GM12878 (cell line): ENCODE measurements at regions not wholly inside any gene's neighbourhood (a gene's known extent, or its start where the extent isn't known, plus 50 kb on each side); places are given as distances from the start of the nearest gene placed in this dataset.

ENCODE experiments used
- BHLHE40 ChIP-seq, 2 experiments: fragments of 450-650 bp in 1 of 2; IDR thresholded peaks; 2 replicates each; pipeline ENCODE4 v1.6.1; 2011 to 2017; ENCODE audit warnings: low read depth in 2 of 2, borderline replicate concordance in 1 of 2, improper control_type of control experiment in 1 of 2, low read length in 1 of 2, mild to moderate bottlenecking in 1 of 2
- CBX5 ChIP-seq: sonication (generic); IDR thresholded peaks from 2 replicates; pipeline ENCODE4 v1.6.1; 2016; ENCODE audit warnings: low read depth, moderate library complexity, mild to moderate bottlenecking, inconsistent platforms
- CEBPB ChIP-seq, 2 experiments: fragments of 150-350 bp in 1 of 2; IDR thresholded peaks; 2 replicates each; pipeline ENCODE4 v1.6.1; 2012 to 2014; ENCODE audit warnings: low read depth in 2 of 2, low read length in 2 of 2, borderline replicate concordance in 1 of 2, inconsistent platforms in 1 of 2
- CTCF ChIP-seq, 3 experiments: IDR thresholded peaks in 2 of 3; conservative IDR thresholded peaks in 1 of 3; 2 replicates each; pipeline ENCODE4 v1.5.1; 2011; ENCODE audit warnings: low read depth in 3 of 3, low read length in 3 of 3, mild to moderate bottlenecking in 3 of 3, control low read depth in 2 of 3, moderate library complexity in 2 of 3, inconsistent platforms in 1 of 3, mixed read lengths in 1 of 3; ENCODE audit not compliant: control insufficient read depth in 2 of 3, insufficient read depth in 1 of 3; ENCODE audit errors: extremely low read depth in 1 of 3
- EP300 ChIP-seq, 2 experiments: fragments of 150-350 bp in 1 of 2; IDR thresholded peaks; 2 replicates each; pipeline ENCODE4 v1.6.1; 2011 to 2012; ENCODE audit warnings: low read depth in 2 of 2, low read length in 2 of 2, borderline replicate concordance in 1 of 2, improper control_type of control experiment in 1 of 2, inconsistent platforms in 1 of 2; ENCODE audit not compliant: control insufficient read depth in 1 of 2
- ESRRA ChIP-seq: IDR thresholded peaks from 2 replicates; pipeline ENCODE4 v1.6.1; 2012; ENCODE audit warnings: mild to moderate bottlenecking, low read length, improper control_type of control experiment
- NBN ChIP-seq: fragments of 450-650 bp; IDR thresholded peaks from 2 replicates; pipeline ENCODE4 v1.6.1; 2016
- RAD21 ChIP-seq: IDR thresholded peaks from 2 replicates; pipeline ENCODE4 v1.6.1; 2011; ENCODE audit warnings: mild to moderate bottlenecking, low read depth, low read length, moderate library complexity; ENCODE audit not compliant: insufficient read depth
- SMC3 ChIP-seq: IDR thresholded peaks from 2 replicates; pipeline ENCODE4 v1.6.1; 2011; ENCODE audit warnings: low read length, improper control_type of control experiment, borderline replicate concordance
- SUPT20H ChIP-seq: IDR thresholded peaks from 2 replicates; pipeline ENCODE4 v1.6.1; 2011; ENCODE audit warnings: low read depth, mild to moderate bottlenecking, low read length, moderate library complexity, borderline replicate concordance; ENCODE audit not compliant: control insufficient read depth
- TAF1 ChIP-seq: IDR thresholded peaks from 2 replicates; pipeline ENCODE4 v1.6.1; 2011; ENCODE audit warnings: mild to moderate bottlenecking, low read depth, low read length, borderline replicate concordance
- TF ChIP-seq, protein P1 (sequence below): IDR thresholded peaks from 2 replicates; pipeline ENCODE4 v1.6.1; 2012; ENCODE audit warnings: low read depth, low read length, improper control_type of control experiment
- TF ChIP-seq, protein P2 (sequence below): fragments of 150-350 bp; IDR thresholded peaks from 2 replicates; pipeline ENCODE4 v1.6.1; 2016; ENCODE audit warnings: low read depth, low read length
- TF ChIP-seq, protein P3 (sequence below): IDR thresholded peaks from 2 replicates; pipeline ENCODE4 v1.6.1; 2011; ENCODE audit warnings: low read depth, mild to moderate bottlenecking, low read length, moderate library complexity, borderline replicate concordance; ENCODE audit errors: extremely low read depth

- TF ChIP-seq, protein P1, sequence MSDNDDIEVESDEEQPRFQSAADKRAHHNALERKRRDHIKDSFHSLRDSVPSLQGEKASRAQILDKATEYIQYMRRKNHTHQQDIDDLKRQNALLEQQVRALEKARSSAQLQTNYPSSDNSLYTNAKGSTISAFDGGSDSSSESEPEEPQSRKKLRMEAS = no peak
- no peak for TF ChIP-seq ESRRA
- no peak for TF ChIP-seq CTCF (IDR thresholded peaks at IDR 0.05 in 2 of 3, conservative IDR thresholded peaks at IDR 0.05 in 1 of 3; ENCODE audit: control insufficient read depth in 2 of 3, extremely low read depth in 1 of 3, insufficient read depth in 1 of 3, low read depth in 3 of 3, low read length in 3 of 3)
- TF ChIP-seq CEBPB (IDR thresholded peaks at IDR 0.05; ENCODE audit: borderline replicate concordance in 1 of 2, low read depth in 2 of 2, low read length in 2 of 2) = no peak
- no peak for TF ChIP-seq SUPT20H
- no peak for TF ChIP-seq NBN
- TF ChIP-seq SMC3 = no peak
- TF ChIP-seq TAF1 = no peak
- TF ChIP-seq CBX5 = no peak
- TF ChIP-seq, protein P2, sequence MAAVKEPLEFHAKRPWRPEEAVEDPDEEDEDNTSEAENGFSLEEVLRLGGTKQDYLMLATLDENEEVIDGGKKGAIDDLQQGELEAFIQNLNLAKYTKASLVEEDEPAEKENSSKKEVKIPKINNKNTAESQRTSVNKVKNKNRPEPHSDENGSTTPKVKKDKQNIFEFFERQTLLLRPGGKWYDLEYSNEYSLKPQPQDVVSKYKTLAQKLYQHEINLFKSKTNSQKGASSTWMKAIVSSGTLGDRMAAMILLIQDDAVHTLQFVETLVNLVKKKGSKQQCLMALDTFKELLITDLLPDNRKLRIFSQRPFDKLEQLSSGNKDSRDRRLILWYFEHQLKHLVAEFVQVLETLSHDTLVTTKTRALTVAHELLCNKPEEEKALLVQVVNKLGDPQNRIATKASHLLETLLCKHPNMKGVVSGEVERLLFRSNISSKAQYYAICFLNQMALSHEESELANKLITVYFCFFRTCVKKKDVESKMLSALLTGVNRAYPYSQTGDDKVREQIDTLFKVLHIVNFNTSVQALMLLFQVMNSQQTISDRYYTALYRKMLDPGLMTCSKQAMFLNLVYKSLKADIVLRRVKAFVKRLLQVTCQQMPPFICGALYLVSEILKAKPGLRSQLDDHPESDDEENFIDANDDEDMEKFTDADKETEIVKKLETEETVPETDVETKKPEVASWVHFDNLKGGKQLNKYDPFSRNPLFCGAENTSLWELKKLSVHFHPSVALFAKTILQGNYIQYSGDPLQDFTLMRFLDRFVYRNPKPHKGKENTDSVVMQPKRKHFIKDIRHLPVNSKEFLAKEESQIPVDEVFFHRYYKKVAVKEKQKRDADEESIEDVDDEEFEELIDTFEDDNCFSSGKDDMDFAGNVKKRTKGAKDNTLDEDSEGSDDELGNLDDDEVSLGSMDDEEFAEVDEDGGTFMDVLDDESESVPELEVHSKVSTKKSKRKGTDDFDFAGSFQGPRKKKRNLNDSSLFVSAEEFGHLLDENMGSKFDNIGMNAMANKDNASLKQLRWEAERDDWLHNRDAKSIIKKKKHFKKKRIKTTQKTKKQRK = no peak
- TF ChIP-seq BHLHE40 (IDR thresholded peaks at IDR 0.05; ENCODE audit: borderline replicate concordance in 1 of 2, low read depth in 2 of 2, low read length in 1 of 2) = no peak
- TF ChIP-seq, protein P3, sequence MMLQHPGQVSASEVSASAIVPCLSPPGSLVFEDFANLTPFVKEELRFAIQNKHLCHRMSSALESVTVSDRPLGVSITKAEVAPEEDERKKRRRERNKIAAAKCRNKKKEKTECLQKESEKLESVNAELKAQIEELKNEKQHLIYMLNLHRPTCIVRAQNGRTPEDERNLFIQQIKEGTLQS = no peak
- TF ChIP-seq RAD21 = no peak
- no peak for TF ChIP-seq EP300 (IDR thresholded peaks at IDR 0.05; ENCODE audit: borderline replicate concordance in 1 of 2, control insufficient read depth in 1 of 2, low read depth in 2 of 2, low read length in 2 of 2)
Observed at GRCh38 chr13:94917824-94918223, 205.5 kb upstream of the SOX21 start.
